CD4-positive, alpha-beta T cell treated with Interleukin-10 for 1 hour (primary cell): ENCODE measurements at regions not wholly inside any gene's neighbourhood (a gene's known extent, or its start where the extent isn't known, plus 50 kb on each side); places are given as distances from the start of the nearest gene placed in this dataset.

ENCODE experiments used
- DNase-seq: peaks from one replicate; pipeline ENCODE4 v3.0.0-alpha.2; 2020

GRCh38 chr7:156219307-156220077 lies 407.2 kb upstream of the SHH start:
- no peak for DNase-seq

- no peak for DNase-seq
Observed at GRCh38 chr7:156218544-156219306, 406.5 kb upstream of the SHH start.

- no peak for DNase-seq
Observed at GRCh38 chr7:156217803-156218202, 405.5 kb upstream of the SHH start.

GRCh38 chr7:156209087-156209486 lies 396.8 kb upstream of the SHH start:
- no peak for DNase-seq

GRCh38 chr7:156207306-156207705 lies 395.0 kb upstream of the SHH start:
- DNase-seq, result no peak

- no peak for DNase-seq
Observed at GRCh38 chr7:156206174-156206573, 393.9 kb upstream of the SHH start.

GRCh38 chr7:156204820-156205219 lies 392.6 kb upstream of the SHH start:
- no peak for DNase-seq

GRCh38 chr7:156203923-156204322 lies 391.7 kb upstream of the SHH start:
- DNase-seq, result no peak

- no peak for DNase-seq
Observed at GRCh38 chr7:156198277-156198676, 386.0 kb upstream of the SHH start.

- DNase-seq, result no peak
Observed at GRCh38 chr7:156196649-156197048, 384.4 kb upstream of the SHH start.

- no peak for DNase-seq
Observed at GRCh38 chr7:156195276-156195675, 383.0 kb upstream of the SHH start.

- no peak for DNase-seq
Observed at GRCh38 chr7:156194813-156195212, 382.6 kb upstream of the SHH start.

- DNase-seq, result no peak
Observed at GRCh38 chr7:156192921-156193320, 380.7 kb upstream of the SHH start.

- no peak for DNase-seq
Observed at GRCh38 chr7:156191090-156191489, 378.8 kb upstream of the SHH start.

- DNase-seq, result no peak
Observed at GRCh38 chr7:156185076-156185475, 372.8 kb upstream of the SHH start.

GRCh38 chr7:156184164-156184563 lies 371.9 kb upstream of the SHH start:
- DNase-seq, result no peak

- no peak for DNase-seq
Observed at GRCh38 chr7:156180451-156181229, 368.4 kb upstream of the SHH start.

GRCh38 chr7:156179872-156180390 lies 367.7 kb upstream of the SHH start:
- no peak for DNase-seq

- no peak for DNase-seq
Observed at GRCh38 chr7:156178857-156179256, 366.6 kb upstream of the SHH start.

- DNase-seq, result no peak
Observed at GRCh38 chr7:156178214-156178613, 366.0 kb upstream of the SHH start.

GRCh38 chr7:156177422-156178055 lies 365.3 kb upstream of the SHH start:
- DNase-seq, result no peak

- DNase-seq, result no peak
Observed at GRCh38 chr7:156176039-156176438, 363.8 kb upstream of the SHH start.

GRCh38 chr7:156175003-156175402 lies 362.7 kb upstream of the SHH start:
- DNase-seq, result no peak
